GM13976 (cell line): ENCODE measurements at regions not wholly inside any gene's neighbourhood (a gene's known extent, or its start where the extent isn't known, plus 50 kb on each side); places are given as distances from the start of the nearest gene placed in this dataset.
A peak's percentile ranks its signal among the peaks of the same experiment; 100 is the strongest.

ENCODE experiments used
- DNase-seq: peaks from one replicate; pipeline ENCODE4 v3.0.0; 2012; ENCODE audit warnings: low spot score
- CTCF ChIP-seq: IDR thresholded peaks from 2 replicates; pipeline ENCODE4 v1.5.1; 2012; ENCODE audit warnings: borderline replicate concordance, mild to moderate bottlenecking; ENCODE audit not compliant: insufficient read depth; ENCODE audit errors: extremely low read depth, missing control alignments, control extremely low read depth
- in situ Hi-C: fragments of 300-500 bp; cut with MboI; formaldehyde crosslinking; loops from one replicate; pipeline ENCODE4 v1.12.0; 2022; ENCODE audit warnings: low sequenced_read_pairs, mixed read lengths, inconsistent platforms; ENCODE audit not compliant: unreplicated experiment

GRCh38 chr4:81850701-81851100 lies 379.0 kb upstream of the RASGEF1B start:
- TF ChIP-seq CTCF = no peak
- in situ Hi-C loops = no loop called here
- DNase-seq = no peak

- TF ChIP-seq CTCF = no peak
- DNase-seq = no peak
- in situ Hi-C loops = loop anchor here (10.0 kb wide), 2 partner anchors 371 to 441 kb away; partner anchors contain the start of gene RASGEF1B
These were observed 374.1 kb upstream of the RASGEF1B start for GRCh38 chr4:81845761-81846160.

- DNase-seq = no peak
- no peak for TF ChIP-seq CTCF
- in situ Hi-C loops = loop anchor here (10.0 kb wide), 2 partner anchors 370 to 440 kb away; partner anchors contain the start of gene RASGEF1B
These were observed 373.6 kb upstream of the RASGEF1B start for GRCh38 chr4:81845273-81845672.

GRCh38 chr4:81844717-81845116 lies 373.0 kb upstream of the RASGEF1B start:
- in situ Hi-C loops = loop anchor here (10.0 kb wide), 2 partner anchors 370 to 440 kb away; partner anchors contain the start of gene RASGEF1B
- peak; percentile 50 for DNase-seq
- peak; percentile 67 for TF ChIP-seq CTCF

GRCh38 chr4:81839347-81840042 lies 367.8 kb upstream of the RASGEF1B start:
- no peak for TF ChIP-seq CTCF
- no peak for DNase-seq
- in situ Hi-C loops = loop anchor here (10.0 kb wide), 2 partner anchors 365 to 435 kb away; partner anchors contain the start of gene RASGEF1B

- DNase-seq = no peak
These were observed 366.9 kb upstream of the RASGEF1B start for GRCh38 chr4:81838586-81838985.

More at GRCh38 chr4:81838586-81838985, 366.9 kb upstream of the RASGEF1B start:
- no peak for TF ChIP-seq CTCF
- in situ Hi-C loops = no loop called here
